AG08395 (cell line): ENCODE measurements at regions not wholly inside any gene's neighbourhood (a gene's known extent, or its start where the extent isn't known, plus 50 kb on each side); places are given as distances from the start of the nearest gene placed in this dataset.

Source experiments
- DNase-seq: peaks from one replicate; pipeline ENCODE4 v3.0.0; 2012; ENCODE audit warnings: mixed read lengths, low spot score

GRCh38 chr10:3624367-3624766 lies 160.6 kb downstream of the KLF6 start:
- DNase-seq = no peak

GRCh38 chr10:3623746-3624145 lies 161.3 kb downstream of the KLF6 start:
- peak; percentile 55 for DNase-seq

GRCh38 chr10:3622845-3623621 lies 162.0 kb downstream of the KLF6 start:
- DNase-seq = no peak

- DNase-seq = no peak
Observed at GRCh38 chr10:3622427-3622826, 162.6 kb downstream of the KLF6 start.

GRCh38 chr10:3620818-3621217 lies 164.2 kb downstream of the KLF6 start:
- DNase-seq = no peak

GRCh38 chr10:3619241-3619640 lies 165.8 kb downstream of the KLF6 start:
- DNase-seq = no peak

- no peak for DNase-seq
Observed at GRCh38 chr10:3616880-3617279, 168.1 kb downstream of the KLF6 start.

- DNase-seq = no peak
Observed at GRCh38 chr10:3613318-3613717, 171.7 kb downstream of the KLF6 start.

GRCh38 chr10:3612183-3613001 lies 172.6 kb downstream of the KLF6 start:
- DNase-seq = no peak

GRCh38 chr10:3606309-3606708 lies 178.7 kb downstream of the KLF6 start:
- no peak for DNase-seq

- no peak for DNase-seq
Observed at GRCh38 chr10:3605882-3606281, 179.1 kb downstream of the KLF6 start.

GRCh38 chr10:3595736-3596135 lies 189.3 kb downstream of the KLF6 start:
- no peak for DNase-seq

- no peak for DNase-seq
Observed at GRCh38 chr10:3593611-3594010, 191.4 kb downstream of the KLF6 start.

- DNase-seq = no peak
Observed at GRCh38 chr10:3592424-3592823, 192.6 kb downstream of the KLF6 start.

GRCh38 chr10:3588816-3589215 lies 196.2 kb downstream of the KLF6 start:
- no peak for DNase-seq

GRCh38 chr10:3588346-3588745 lies 196.7 kb downstream of the KLF6 start:
- no peak for DNase-seq

- DNase-seq = no peak
Observed at GRCh38 chr10:3584926-3585784, 199.9 kb downstream of the KLF6 start.

- no peak for DNase-seq
Observed at GRCh38 chr10:3580565-3580964, 204.4 kb downstream of the KLF6 start.

GRCh38 chr10:3579845-3580244 lies 205.2 kb downstream of the KLF6 start:
- DNase-seq = no peak

- no peak for DNase-seq
Observed at GRCh38 chr10:3578682-3579081, 206.3 kb downstream of the KLF6 start.

GRCh38 chr10:3578159-3578558 lies 206.8 kb downstream of the KLF6 start:
- DNase-seq = no peak

- no peak for DNase-seq
Observed at GRCh38 chr10:3574451-3574850, 210.6 kb downstream of the KLF6 start.
